Calu3 (cell line): ENCODE measurements at regions not wholly inside any gene's neighbourhood (a gene's known extent, or its start where the extent isn't known, plus 50 kb on each side); places are given as distances from the start of the nearest gene placed in this dataset.

Experiments used
- BruUV-seq: library from RNA; stranded (reverse); fragments of 400-500 nt; replicated peaks from 2 replicates; lab custom pipeline; 2021; lab: Mats Ljungman, UMichigan
- CTCF ChIA-PET: fragments of 300-600 bp; sonication (Branson Sonifier 250); formaldehyde crosslinking; loops from one replicate; lab custom pipeline; 2022; ENCODE audit warnings: antibody characterized with exemption; lab: Charles Lee
- DNase-seq: peaks from one replicate; pipeline ENCODE4 v3.0.0; 2022
- H3K27ac Mint-ChIP-seq: one replicate; pipeline ENCODE4 v1.8.0; 2022; ENCODE audit warnings: mixed read lengths; ENCODE audit not compliant: unreplicated experiment
- H3K27me3 Mint-ChIP-seq: one replicate; pipeline ENCODE4 v1.8.0; 2022; ENCODE audit warnings: mixed read lengths; ENCODE audit not compliant: unreplicated experiment
- H3K36me3 Mint-ChIP-seq: one replicate; pipeline ENCODE4 v1.8.0; 2022; ENCODE audit warnings: mild to moderate bottlenecking, moderate library complexity, mixed read lengths; ENCODE audit not compliant: insufficient read depth, unreplicated experiment
- H3K4me1 Mint-ChIP-seq: one replicate; pipeline ENCODE4 v1.8.0; 2022; ENCODE audit warnings: mild to moderate bottlenecking, low read depth, mixed read lengths; ENCODE audit not compliant: unreplicated experiment
- H3K4me3 Mint-ChIP-seq: one replicate; pipeline ENCODE4 v1.8.0; 2022; ENCODE audit warnings: mild to moderate bottlenecking, low read depth, moderate library complexity, mixed read lengths; ENCODE audit not compliant: unreplicated experiment
- H3K9me3 Mint-ChIP-seq: one replicate; pipeline ENCODE4 v1.8.0; 2022; ENCODE audit warnings: low read depth, mixed read lengths; ENCODE audit not compliant: unreplicated experiment
- intact Hi-C: fragments of 100-400 bp; cut with micrococcal nuclease; formaldehyde crosslinking; loops from one replicate; pipeline ENCODE4 v1.10.0; 2022; ENCODE audit not compliant: unreplicated experiment
- TF ChIP-seq, protein P1 (sequence below): fragments of 200-600 bp; IDR thresholded peaks from one replicate; pipeline ENCODE4 v1.8.0; 2022; ENCODE audit warnings: antibody characterized with exemption; ENCODE audit not compliant: unreplicated experiment

DNA sequence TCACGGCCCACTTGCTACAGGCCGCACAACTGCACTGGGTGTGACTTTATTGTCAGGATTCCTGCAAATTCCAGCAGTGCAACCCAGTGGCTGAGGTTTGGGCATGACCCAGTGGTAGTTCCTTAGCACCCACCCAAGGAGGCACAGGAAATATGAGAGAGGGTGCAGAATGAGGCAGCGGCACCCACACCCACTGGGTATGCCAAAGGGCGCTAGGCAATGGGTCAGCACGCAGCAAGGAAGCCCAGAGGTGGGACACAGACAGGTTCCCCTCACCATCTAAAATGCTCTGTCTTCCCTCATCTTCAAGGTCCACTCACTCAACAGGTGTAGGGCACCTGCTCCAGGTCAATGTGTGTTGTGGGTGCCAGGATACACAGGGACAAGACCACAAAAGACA is 357.8 kb upstream of the MKI67 start:
- H3K27me3 Mint-ChIP-seq: no peaks in the 10 kb centered on the region
- no peak for DNase-seq
- no peak overlapping the region for H3K27ac Mint-ChIP-seq
- TF ChIP-seq, protein P1, sequence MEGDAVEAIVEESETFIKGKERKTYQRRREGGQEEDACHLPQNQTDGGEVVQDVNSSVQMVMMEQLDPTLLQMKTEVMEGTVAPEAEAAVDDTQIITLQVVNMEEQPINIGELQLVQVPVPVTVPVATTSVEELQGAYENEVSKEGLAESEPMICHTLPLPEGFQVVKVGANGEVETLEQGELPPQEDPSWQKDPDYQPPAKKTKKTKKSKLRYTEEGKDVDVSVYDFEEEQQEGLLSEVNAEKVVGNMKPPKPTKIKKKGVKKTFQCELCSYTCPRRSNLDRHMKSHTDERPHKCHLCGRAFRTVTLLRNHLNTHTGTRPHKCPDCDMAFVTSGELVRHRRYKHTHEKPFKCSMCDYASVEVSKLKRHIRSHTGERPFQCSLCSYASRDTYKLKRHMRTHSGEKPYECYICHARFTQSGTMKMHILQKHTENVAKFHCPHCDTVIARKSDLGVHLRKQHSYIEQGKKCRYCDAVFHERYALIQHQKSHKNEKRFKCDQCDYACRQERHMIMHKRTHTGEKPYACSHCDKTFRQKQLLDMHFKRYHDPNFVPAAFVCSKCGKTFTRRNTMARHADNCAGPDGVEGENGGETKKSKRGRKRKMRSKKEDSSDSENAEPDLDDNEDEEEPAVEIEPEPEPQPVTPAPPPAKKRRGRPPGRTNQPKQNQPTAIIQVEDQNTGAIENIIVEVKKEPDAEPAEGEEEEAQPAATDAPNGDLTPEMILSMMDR: no peak
- CTCF ChIA-PET: no interaction called here
- intact Hi-C loops: no loop called here
- H3K9me3 Mint-ChIP-seq: no peaks in the 10 kb centered on the region
- H3K4me1 Mint-ChIP-seq: no peaks in the 10 kb centered on the region
- H3K4me3 Mint-ChIP-seq: no peak overlapping the region
- no peaks in the 10 kb centered on the region for H3K36me3 Mint-ChIP-seq
- BruUV-seq: no TSS peak

DNA sequence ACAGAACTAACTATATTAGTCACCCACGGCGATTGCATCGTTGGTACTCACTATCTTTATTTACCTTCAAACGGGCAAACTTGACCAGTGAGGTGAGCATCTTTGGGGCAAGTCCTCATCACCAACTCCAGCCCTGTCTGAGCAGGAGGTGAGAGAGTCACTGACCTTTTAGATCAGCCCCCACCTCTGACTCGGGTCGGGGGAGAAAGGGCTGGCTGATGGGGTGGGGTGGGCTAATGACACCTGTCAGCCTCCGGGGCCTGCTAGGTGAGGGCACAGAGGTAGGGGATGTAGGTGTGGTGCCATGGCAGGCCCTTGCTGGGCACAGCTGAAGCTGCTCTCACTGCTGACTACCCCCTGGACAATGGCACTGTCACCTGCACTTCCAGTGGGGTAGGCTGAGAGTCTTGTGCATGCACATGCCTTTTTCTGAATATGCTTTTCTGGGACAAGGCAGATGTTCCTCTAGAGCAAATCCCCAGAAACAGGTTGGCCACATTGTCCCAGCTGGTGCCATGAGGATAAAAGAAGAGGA is 359.5 kb upstream of the MKI67 start:
- no TSS peak for BruUV-seq
- no peaks in the 10 kb centered on the region for H3K36me3 Mint-ChIP-seq
- intact Hi-C loops: no loop called here
- no peak for DNase-seq
- H3K27ac Mint-ChIP-seq: no peak overlapping the region
- TF ChIP-seq, protein P1: no peak
- H3K9me3 Mint-ChIP-seq: no peaks in the 10 kb centered on the region
- CTCF ChIA-PET: no interaction called here
- H3K4me3 Mint-ChIP-seq: no peak overlapping the region
- H3K4me1 Mint-ChIP-seq: no peaks in the 10 kb centered on the region
- no peaks in the 10 kb centered on the region for H3K27me3 Mint-ChIP-seq

DNA sequence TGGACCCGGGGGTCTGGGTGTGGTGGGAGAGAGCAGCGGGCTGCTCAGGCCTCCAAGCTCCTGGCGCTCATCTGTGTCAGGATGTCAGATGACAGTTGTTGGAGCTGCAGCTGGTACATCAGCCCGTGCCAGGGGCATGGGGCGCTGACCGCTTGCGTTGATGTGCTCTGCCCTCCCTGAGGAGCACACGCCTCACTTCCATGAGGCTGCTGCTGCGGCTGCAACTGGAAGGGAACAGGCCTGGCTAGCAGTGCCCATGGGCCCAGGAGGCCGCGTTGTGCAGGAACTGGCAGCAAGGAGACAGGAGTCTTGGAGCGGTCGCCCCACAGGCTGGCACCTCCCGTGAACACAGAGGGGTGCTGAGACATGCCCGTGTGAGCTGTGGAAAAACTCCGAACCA is 361.3 kb upstream of the MKI67 start:
- CTCF ChIA-PET: no interaction called here
- no TSS peak for BruUV-seq
- intact Hi-C loops: no loop called here
- Mint-ChIP-seq H3K27ac (no peak overlapping the region), H3K27me3 (no peaks in the 10 kb centered on the region), H3K36me3 (no peaks in the 10 kb centered on the region), H3K4me1 (no peaks in the 10 kb centered on the region), H3K4me3 (no peak overlapping the region), H3K9me3 (no peaks in the 10 kb centered on the region)
- no peak for DNase-seq
- TF ChIP-seq, protein P1: no peak

DNA sequence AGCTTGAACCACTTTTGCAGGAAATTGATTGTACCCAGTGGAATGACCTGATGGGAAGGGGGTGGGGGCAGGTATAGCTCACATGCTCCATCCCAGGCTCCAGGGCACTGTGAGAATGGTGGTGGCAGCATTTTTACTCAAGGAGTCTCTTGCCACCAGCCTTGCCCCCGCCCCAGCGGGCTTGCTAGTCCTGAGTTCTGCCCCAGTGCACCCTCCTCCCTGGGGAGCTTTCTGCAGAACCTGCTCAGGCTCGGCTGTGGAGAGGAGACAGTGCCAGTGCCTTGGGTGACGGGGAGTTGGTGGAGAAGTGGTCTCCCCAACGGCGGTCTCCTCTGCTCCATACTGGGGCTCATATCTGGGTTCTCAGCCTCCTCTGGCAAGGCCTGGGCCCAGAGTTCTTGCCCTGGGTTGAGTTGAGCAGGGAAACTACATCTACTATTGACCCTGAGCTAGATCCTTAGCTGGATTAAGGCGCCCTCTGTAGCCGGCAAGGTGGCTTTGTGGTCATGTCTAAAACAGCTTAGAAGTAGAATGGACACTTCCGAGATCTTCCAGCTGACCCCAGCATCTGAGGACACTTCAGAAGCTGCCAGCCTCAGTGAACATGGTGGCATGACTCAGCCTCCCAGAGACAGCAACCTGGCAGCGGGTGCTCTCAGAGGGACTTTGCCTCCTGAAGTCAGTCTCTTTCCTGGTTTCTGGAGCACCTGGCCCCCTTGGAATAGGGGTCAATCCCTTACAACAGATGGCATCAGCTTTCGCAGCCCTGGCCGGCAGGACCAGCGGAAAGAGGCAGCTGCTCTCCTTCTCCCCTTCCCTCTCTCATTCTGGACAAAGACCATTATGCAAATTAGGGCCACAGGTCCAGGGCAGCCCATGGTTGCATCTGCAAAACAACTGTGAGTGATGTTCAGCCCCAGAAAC is 363.4 kb upstream of the MKI67 start:
- no TSS peak for BruUV-seq
- no peak overlapping the region for H3K27ac Mint-ChIP-seq
- H3K36me3 Mint-ChIP-seq: no peaks in the 10 kb centered on the region
- CTCF ChIA-PET: no interaction called here
- H3K9me3 Mint-ChIP-seq: peaks cover 3% of the 10 kb centered on the region
- no peaks in the 10 kb centered on the region for H3K27me3 Mint-ChIP-seq
- TF ChIP-seq, protein P1: no peak
- intact Hi-C loops: no loop called here
- no peaks in the 10 kb centered on the region for H3K4me1 Mint-ChIP-seq
- no peak overlapping the region for H3K4me3 Mint-ChIP-seq
- no peak for DNase-seq
